NCI-H82 treated with DMSO at 0.1 percent for 48 hours (cell line): ENCODE measurements at regions not wholly inside any gene's neighbourhood (a gene's known extent, or its start where the extent isn't known, plus 50 kb on each side); places are given as distances from the start of the nearest gene placed in this dataset.

Experiments used
- DNase-seq: peaks from one replicate; lab custom pipeline; 2025; ENCODE audit not compliant: unreplicated experiment; lab: John Stamatoyannopoulos, UW

GRCh38 chr20:48571949-48572847 lies 255.6 kb downstream of the PREX1 start:
- DNase-seq = no peak

GRCh38 chr20:48569679-48570078 lies 258.1 kb downstream of the PREX1 start:
- no peak for DNase-seq

GRCh38 chr20:48568520-48568919 lies 259.3 kb downstream of the PREX1 start:
- no peak for DNase-seq

GRCh38 chr20:48567145-48567544 lies 260.7 kb downstream of the PREX1 start:
- no peak for DNase-seq

- no peak for DNase-seq
These were observed 262.7 kb downstream of the PREX1 start for GRCh38 chr20:48564982-48565539.

GRCh38 chr20:48563191-48563870 lies 264.5 kb downstream of the PREX1 start:
- no peak for DNase-seq

GRCh38 chr20:48562586-48563116 lies 265.1 kb downstream of the PREX1 start:
- DNase-seq = no peak

GRCh38 chr20:48558906-48559305 lies 268.9 kb downstream of the PREX1 start:
- DNase-seq = no peak

- no peak for DNase-seq
These were observed 270.4 kb downstream of the PREX1 start for GRCh38 chr20:48557380-48557779.

- DNase-seq = peak; percentile 56
These were observed 270.8 kb downstream of the PREX1 start for GRCh38 chr20:48556956-48557355.

GRCh38 chr20:48552550-48552949 lies 275.2 kb downstream of the PREX1 start:
- no peak for DNase-seq

GRCh38 chr20:48550814-48551213 lies 277.0 kb downstream of the PREX1 start:
- DNase-seq = no peak

GRCh38 chr20:48547664-48548063 lies 280.1 kb downstream of the PREX1 start:
- DNase-seq = no peak

GRCh38 chr20:48544402-48545339 lies 283.1 kb downstream of the PREX1 start:
- peak; percentile 26 for DNase-seq

- no peak for DNase-seq
These were observed 286.2 kb downstream of the PREX1 start for GRCh38 chr20:48541581-48542071.

- no peak for DNase-seq
These were observed 288.9 kb downstream of the PREX1 start for GRCh38 chr20:48538856-48539255.

- no peak for DNase-seq
These were observed 289.6 kb downstream of the PREX1 start for GRCh38 chr20:48538058-48538825.

- DNase-seq = no peak
These were observed 291.6 kb downstream of the PREX1 start for GRCh38 chr20:48536206-48536605.

- no peak for DNase-seq
These were observed 292.2 kb downstream of the PREX1 start for GRCh38 chr20:48535556-48535955.

GRCh38 chr20:48532028-48532427 lies 295.8 kb downstream of the PREX1 start:
- no peak for DNase-seq
